RWPE1 (cell line): ENCODE measurements at regions not wholly inside any gene's neighbourhood (a gene's known extent, or its start where the extent isn't known, plus 50 kb on each side); places are given as distances from the start of the nearest gene placed in this dataset.

Experiments
- CTCF ChIA-PET: fragments of 350-600 bp; sonication (Branson Sonifier 250); formaldehyde crosslinking; extraction: SDS; loops from one replicate; lab custom pipeline; 2021; lab: Yijun Ruan, JAX
- POLR2A ChIA-PET: fragments of 400-600 bp; formaldehyde crosslinking; extraction: SDS; loops from one replicate; lab custom pipeline; 2020; ENCODE audit warnings: antibody characterized with exemption; ENCODE audit not compliant: low non-redundant PET; lab: Yijun Ruan, JAX
- DNase-seq: peaks from one replicate; pipeline ENCODE4 v3.0.0; 2012; ENCODE audit warnings: low spot score
- H3K27ac ChIP-seq: fragments of 450-650 bp; 2 replicates; pipeline ENCODE4 v1.5.1; 2017
- TF ChIP-seq, protein P1 (sequence below): fragments of 450-650 bp; conservative IDR thresholded peaks from 2 replicates; pipeline ENCODE4 v1.5.1; 2017; ENCODE audit warnings: low read depth, mild to moderate bottlenecking

GRCh38 chr5:124227914-124228313 lies 518.5 kb downstream of the ZNF608 start:
- TF ChIP-seq, protein P1, sequence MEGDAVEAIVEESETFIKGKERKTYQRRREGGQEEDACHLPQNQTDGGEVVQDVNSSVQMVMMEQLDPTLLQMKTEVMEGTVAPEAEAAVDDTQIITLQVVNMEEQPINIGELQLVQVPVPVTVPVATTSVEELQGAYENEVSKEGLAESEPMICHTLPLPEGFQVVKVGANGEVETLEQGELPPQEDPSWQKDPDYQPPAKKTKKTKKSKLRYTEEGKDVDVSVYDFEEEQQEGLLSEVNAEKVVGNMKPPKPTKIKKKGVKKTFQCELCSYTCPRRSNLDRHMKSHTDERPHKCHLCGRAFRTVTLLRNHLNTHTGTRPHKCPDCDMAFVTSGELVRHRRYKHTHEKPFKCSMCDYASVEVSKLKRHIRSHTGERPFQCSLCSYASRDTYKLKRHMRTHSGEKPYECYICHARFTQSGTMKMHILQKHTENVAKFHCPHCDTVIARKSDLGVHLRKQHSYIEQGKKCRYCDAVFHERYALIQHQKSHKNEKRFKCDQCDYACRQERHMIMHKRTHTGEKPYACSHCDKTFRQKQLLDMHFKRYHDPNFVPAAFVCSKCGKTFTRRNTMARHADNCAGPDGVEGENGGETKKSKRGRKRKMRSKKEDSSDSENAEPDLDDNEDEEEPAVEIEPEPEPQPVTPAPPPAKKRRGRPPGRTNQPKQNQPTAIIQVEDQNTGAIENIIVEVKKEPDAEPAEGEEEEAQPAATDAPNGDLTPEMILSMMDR = no peak
- POLR2A ChIA-PET = no interaction called here
- H3K27ac ChIP-seq = no peak overlapping the region
- DNase-seq = no peak
- CTCF ChIA-PET = interaction anchor here (0.9 kb wide), 1 partner anchor 17 kb away, joined by 3 read pairs; no protein-coding TSS in a partner anchor

GRCh38 chr5:124220418-124220817 lies 526.0 kb downstream of the ZNF608 start:
- no peak overlapping the region for H3K27ac ChIP-seq
- CTCF ChIA-PET = interaction anchor here (0.6 to 0.8 kb wide), 4 partner anchors 11 to 1889 kb away, joined by 4 to 6 read pairs (median 4); no protein-coding TSS in a partner anchor
- TF ChIP-seq, protein P1 = no peak
- POLR2A ChIA-PET = no interaction called here
- DNase-seq = no peak

DNA sequence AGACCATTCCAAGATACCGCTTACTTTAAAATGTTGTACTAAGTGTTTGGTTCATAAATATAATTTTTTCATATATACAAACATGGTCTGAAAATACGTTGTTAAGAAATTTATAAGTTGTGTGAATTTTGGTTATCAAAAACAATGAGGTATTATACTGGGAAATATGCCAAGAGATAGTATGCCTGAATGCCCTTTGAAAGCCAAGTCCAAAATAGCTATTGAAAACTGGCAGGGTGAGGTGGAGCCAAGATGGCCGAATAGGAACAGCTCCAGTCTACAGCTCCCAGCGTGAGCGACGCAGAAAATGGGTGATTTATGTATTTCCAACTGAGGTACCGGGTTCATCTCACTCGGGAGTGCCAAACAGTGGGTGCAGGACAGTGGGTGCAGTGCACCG lies 533.5 kb downstream of the ZNF608 start:
- CTCF ChIA-PET = no interaction called here
- no peak for DNase-seq
- POLR2A ChIA-PET = no interaction called here

DNA sequence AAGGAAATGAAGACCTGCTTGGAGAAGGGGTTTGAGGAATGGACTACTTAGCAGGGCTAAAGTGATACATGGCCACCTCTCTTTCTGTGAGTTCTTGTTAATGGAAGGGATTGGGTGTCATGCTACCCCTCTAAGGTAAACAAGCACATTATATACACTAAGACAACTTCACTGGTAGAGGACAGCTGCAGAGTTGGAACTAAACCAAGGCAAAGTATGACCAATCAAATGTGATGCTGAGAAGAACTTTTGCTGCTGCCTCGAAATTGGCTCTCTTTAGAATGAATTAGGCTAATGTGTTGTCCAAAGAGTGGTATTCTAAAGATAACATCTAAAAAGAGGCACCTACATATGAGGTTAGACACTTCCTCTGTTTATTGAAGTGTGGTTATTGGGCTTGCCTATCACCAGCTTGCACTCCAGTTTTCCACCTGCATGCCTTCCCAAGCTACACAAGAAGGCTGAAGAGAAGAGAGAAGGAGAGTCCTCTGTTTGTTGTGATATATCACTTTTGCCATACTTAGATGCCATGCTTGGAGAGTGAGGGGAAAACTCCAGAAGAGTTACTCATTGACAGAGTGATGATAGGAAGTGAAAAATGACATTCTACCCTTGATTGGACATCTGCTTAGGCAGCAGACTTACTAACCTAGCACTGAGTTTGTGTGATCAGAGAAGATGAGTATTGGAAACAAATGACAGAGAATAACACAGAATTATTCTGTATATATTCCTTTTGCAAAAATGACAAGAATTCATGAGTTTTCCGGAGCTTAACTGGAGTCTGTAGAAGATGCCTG lies 536.1 kb downstream of the ZNF608 start:
- CTCF ChIA-PET = interaction anchor here (0.7 to 1.0 kb wide), 2 partner anchors 10 to 18 kb away, joined by 3 to 4 read pairs; no protein-coding TSS in a partner anchor
- no peak for DNase-seq
- TF ChIP-seq, protein P1 = no peak
- no peak overlapping the region for H3K27ac ChIP-seq
- POLR2A ChIA-PET = no interaction called here

More for the DNA sequence above, 533.5 kb downstream of the ZNF608 start:
- no peak overlapping the region for H3K27ac ChIP-seq
- TF ChIP-seq, protein P1 = no peak

DNA sequence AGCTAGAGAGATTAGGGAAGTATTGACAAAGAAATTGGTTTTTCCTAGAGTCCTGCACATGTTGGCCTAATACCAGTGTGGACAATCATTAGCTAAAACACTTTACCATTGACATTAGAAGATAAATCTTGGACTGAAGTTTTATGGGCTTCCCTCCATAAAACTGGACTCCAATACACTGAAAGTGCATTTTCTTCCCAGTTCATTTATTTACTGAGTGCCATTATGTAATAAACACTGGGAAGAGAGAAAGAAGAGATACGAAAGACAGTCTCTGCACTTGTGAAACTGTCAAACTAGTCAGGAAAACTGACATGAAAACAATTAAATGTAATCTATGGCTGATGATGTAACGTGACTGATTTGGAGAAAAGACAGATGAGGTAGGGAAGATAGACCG lies 539.3 kb downstream of the ZNF608 start:
- POLR2A ChIA-PET = no interaction called here
- CTCF ChIA-PET = no interaction called here
- H3K27ac ChIP-seq = no peak overlapping the region
- DNase-seq = no peak
- TF ChIP-seq, protein P1 = no peak

DNA sequence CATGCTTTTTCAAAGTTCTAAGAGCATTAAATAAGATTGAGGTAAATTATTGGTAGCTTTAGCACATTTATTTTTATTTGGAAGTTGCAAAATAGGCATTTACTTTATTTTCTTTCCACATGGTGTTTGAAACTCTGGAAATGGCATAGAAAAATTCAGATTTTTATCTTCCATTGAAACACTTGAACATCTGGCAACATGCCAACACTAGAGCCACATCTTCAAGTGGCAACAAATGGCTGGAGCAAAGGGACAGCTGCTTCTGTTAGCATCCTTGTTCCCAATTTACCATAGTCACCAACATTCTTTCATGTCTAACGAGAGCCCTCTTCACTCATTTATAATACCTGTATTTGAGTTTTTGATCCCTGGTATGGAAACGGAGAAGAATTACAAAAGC lies 539.9 kb downstream of the ZNF608 start:
- no peak for DNase-seq
- ChIA-PET CTCF (no interaction called here), POLR2A (no interaction called here)
- TF ChIP-seq, protein P1 = no peak
- no peak overlapping the region for H3K27ac ChIP-seq
